ENCODE measurements at regions not wholly inside any gene's neighbourhood (a gene's known extent, or its start where the extent isn't known, plus 50 kb on each side); places are given as distances from the start of the nearest gene placed in this dataset.

GRCh38 chr10:44009891-44010632 lies 361.4 kb upstream of the ZNF32 start:
- TF ChIP-seq MXI1 (IDR thresholded peaks at IDR 0.05; ENCODE audit: low read depth, low read length) (no peak), TAF1 (IDR thresholded peaks at IDR 0.05; ENCODE audit: borderline replicate concordance, low read depth, low read length) (no peak), FOXM1 (IDR thresholded peaks at IDR 0.05; ENCODE audit: low read depth) (no peak), CTCF (IDR thresholded peaks at IDR 0.05) (no peak), PBX3 (IDR thresholded peaks at IDR 0.05) (no peak), YY1 (IDR thresholded peaks at IDR 0.05; ENCODE audit: low read depth) (no peak), USF2 (IDR thresholded peaks at IDR 0.05; ENCODE audit: borderline replicate concordance, low read depth, low read length) (no peak), RXRA (IDR thresholded peaks at IDR 0.05; ENCODE audit: borderline replicate concordance, low read depth) (no peak), CHD2 (IDR thresholded peaks at IDR 0.05; ENCODE audit: low read length, partially characterized antibody) (no peak), NRF1 (IDR thresholded peaks at IDR 0.05; ENCODE audit: low read depth, low read length) (no peak), FOXJ3 (CRISPR knock-in tag; IDR thresholded peaks at IDR 0.05) (no peak), TEAD4 (IDR thresholded peaks at IDR 0.05; ENCODE audit: borderline replicate concordance, insufficient read depth) (no peak)
